ENCODE measurements at regions not wholly inside any gene's neighbourhood (a gene's known extent, or its start where the extent isn't known, plus 50 kb on each side); places are given as distances from the start of the nearest gene placed in this dataset.

DNA sequence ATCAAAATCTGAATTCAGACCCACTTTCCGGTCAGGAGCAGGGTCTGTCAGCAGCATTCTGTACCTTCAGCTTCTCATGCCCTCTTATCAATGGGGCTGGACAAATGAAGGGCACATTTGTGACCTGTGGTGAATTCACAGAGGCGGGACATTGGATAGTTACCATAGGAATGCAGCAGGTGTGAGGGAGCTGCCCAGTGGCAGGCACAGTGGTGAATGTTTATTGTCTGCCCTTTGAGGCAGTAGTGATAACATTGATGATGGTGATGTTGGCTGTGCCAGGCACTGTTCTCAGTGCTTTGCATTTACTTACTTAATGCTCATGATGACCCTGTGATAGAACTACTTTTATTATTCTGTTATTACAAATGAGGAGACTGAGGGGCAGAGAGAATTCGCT lies 101.2 kb upstream of the KIT start:
- TF ChIP-seq FOXA1 (IDR thresholded peaks at IDR 0.05), result no peak
- TF ChIP-seq, protein P1, sequence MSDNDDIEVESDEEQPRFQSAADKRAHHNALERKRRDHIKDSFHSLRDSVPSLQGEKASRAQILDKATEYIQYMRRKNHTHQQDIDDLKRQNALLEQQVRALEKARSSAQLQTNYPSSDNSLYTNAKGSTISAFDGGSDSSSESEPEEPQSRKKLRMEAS (IDR thresholded peaks at IDR 0.05), result no peak
- no peak for TF ChIP-seq RAD21 (IDR thresholded peaks at IDR 0.05)
- no peak for TF ChIP-seq HNF4A (conservative IDR thresholded peaks at IDR 0.05)
- no peak for TF ChIP-seq YY1 (IDR thresholded peaks at IDR 0.05)
- TF ChIP-seq, protein P2, sequence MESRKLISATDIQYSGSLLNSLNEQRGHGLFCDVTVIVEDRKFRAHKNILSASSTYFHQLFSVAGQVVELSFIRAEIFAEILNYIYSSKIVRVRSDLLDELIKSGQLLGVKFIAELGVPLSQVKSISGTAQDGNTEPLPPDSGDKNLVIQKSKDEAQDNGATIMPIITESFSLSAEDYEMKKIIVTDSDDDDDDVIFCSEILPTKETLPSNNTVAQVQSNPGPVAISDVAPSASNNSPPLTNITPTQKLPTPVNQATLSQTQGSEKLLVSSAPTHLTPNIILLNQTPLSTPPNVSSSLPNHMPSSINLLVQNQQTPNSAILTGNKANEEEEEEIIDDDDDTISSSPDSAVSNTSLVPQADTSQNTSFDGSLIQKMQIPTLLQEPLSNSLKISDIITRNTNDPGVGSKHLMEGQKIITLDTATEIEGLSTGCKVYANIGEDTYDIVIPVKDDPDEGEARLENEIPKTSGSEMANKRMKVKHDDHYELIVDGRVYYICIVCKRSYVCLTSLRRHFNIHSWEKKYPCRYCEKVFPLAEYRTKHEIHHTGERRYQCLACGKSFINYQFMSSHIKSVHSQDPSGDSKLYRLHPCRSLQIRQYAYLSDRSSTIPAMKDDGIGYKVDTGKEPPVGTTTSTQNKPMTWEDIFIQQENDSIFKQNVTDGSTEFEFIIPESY (IDR thresholded peaks at IDR 0.05), result no peak
- no peak for TF ChIP-seq HNF4G (IDR thresholded peaks at IDR 0.05)
- TF ChIP-seq, protein P3, sequence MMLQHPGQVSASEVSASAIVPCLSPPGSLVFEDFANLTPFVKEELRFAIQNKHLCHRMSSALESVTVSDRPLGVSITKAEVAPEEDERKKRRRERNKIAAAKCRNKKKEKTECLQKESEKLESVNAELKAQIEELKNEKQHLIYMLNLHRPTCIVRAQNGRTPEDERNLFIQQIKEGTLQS (IDR thresholded peaks at IDR 0.05), result no peak
- no peak for TF ChIP-seq FOXA2 (IDR thresholded peaks at IDR 0.05)
- TF ChIP-seq, protein P4, sequence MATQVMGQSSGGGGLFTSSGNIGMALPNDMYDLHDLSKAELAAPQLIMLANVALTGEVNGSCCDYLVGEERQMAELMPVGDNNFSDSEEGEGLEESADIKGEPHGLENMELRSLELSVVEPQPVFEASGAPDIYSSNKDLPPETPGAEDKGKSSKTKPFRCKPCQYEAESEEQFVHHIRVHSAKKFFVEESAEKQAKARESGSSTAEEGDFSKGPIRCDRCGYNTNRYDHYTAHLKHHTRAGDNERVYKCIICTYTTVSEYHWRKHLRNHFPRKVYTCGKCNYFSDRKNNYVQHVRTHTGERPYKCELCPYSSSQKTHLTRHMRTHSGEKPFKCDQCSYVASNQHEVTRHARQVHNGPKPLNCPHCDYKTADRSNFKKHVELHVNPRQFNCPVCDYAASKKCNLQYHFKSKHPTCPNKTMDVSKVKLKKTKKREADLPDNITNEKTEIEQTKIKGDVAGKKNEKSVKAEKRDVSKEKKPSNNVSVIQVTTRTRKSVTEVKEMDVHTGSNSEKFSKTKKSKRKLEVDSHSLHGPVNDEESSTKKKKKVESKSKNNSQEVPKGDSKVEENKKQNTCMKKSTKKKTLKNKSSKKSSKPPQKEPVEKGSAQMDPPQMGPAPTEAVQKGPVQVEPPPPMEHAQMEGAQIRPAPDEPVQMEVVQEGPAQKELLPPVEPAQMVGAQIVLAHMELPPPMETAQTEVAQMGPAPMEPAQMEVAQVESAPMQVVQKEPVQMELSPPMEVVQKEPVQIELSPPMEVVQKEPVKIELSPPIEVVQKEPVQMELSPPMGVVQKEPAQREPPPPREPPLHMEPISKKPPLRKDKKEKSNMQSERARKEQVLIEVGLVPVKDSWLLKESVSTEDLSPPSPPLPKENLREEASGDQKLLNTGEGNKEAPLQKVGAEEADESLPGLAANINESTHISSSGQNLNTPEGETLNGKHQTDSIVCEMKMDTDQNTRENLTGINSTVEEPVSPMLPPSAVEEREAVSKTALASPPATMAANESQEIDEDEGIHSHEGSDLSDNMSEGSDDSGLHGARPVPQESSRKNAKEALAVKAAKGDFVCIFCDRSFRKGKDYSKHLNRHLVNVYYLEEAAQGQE (IDR thresholded peaks at IDR 0.05), result no peak
- no peak for TF ChIP-seq GABPA (IDR thresholded peaks at IDR 0.05 in 1 of 2, conservative IDR thresholded peaks at IDR 0.05 in 1 of 2)
- TF ChIP-seq EGR1 (IDR thresholded peaks at IDR 0.05; ENCODE audit: low read depth in 2 of 2), result no peak
- no peak for TF ChIP-seq NR2F2 (IDR thresholded peaks at IDR 0.05)
- no peak for TF ChIP-seq TAF1 (conservative IDR thresholded peaks at IDR 0.05)
- TF ChIP-seq RXRA (IDR thresholded peaks at IDR 0.05), result no peak
- no peak for TF ChIP-seq JUND (IDR thresholded peaks at IDR 0.05)
- no peak overlapping the region for H3K4me3 ChIP-seq (ENCODE audit: low read depth in 1 of 3, low read length in 3 of 3)
- peaks cover 0 to 4% (median 0%) of the 10 kb centered on the region in 4 donors for H3K4me1 ChIP-seq (ENCODE audit: control insufficient read depth in 4 of 4, insufficient read depth in 4 of 4, low read length in 3 of 4)
- no peak overlapping the region for H3K9ac ChIP-seq (ENCODE audit: low read depth in 1 of 2, low read length in 2 of 2)
- DNase-seq (ENCODE audit: low spot score), result no peak
- H3K36me3 ChIP-seq (ENCODE audit: control insufficient read depth in 4 of 4, insufficient read depth in 3 of 4, low read depth in 1 of 4, low read length in 3 of 4), result no peaks in the 10 kb centered on the region
- H3K27me3 ChIP-seq (ENCODE audit: control insufficient read depth in 4 of 4, insufficient read depth in 4 of 4, low read length in 3 of 4), result no peaks in the 10 kb centered on the region
- no peaks in the 10 kb centered on the region for H3K9me3 ChIP-seq (ENCODE audit: control insufficient read depth in 4 of 4, low read length in 3 of 4)
- WGBS, result 88% methylated on average over 3 of the region's 3 CpGs
- H3K27ac ChIP-seq (ENCODE audit: low read depth in 1 of 2, low read length in 2 of 2), result no peak overlapping the region

DNA sequence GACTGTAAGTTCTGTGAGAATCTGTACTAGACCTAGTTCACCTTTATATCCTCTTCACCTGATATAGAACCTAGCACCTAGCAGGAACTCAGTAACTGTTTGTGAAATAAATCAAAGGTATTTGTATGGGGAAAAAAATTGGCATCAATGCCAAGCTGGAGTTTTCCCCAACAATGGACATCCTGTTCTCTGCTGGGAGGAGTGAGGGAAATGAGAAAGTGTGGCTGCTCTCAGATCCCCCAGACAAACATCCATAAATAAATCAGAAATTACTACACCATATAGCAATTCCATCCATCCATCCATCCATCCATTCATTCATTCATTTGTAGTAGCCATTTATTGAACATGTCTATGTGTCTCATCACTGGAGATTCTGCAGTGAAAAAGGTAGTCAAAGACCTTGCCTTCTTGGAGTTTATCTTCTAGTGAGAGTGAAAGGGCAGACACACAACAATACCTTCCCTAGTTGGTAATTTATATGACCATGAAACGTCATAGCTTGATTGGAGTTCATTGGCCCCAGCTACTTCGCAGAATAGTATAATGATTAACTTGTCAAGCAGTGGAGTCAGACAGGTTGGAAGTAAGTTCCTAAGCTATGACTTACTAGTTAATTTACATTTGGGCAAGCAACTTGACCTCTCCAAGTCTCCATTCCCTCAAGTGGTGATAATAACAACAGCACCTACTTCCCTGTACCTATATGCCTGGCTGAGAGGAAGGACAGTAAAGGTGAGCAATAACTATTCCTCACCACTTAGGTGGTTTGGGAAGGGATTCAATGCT lies 98.7 kb upstream of the KIT start:
- H3K9ac ChIP-seq (ENCODE audit: low read depth in 1 of 2, low read length in 2 of 2), result no peak overlapping the region
- H3K4me3 ChIP-seq (ENCODE audit: low read depth in 1 of 3, low read length in 3 of 3), result no peak overlapping the region
- H3K27ac ChIP-seq (ENCODE audit: low read depth in 1 of 2, low read length in 2 of 2), result no peak overlapping the region
- no peaks in the 10 kb centered on the region for H3K27me3 ChIP-seq (ENCODE audit: control insufficient read depth in 4 of 4, insufficient read depth in 4 of 4, low read length in 3 of 4)
- no peaks in the 10 kb centered on the region for H3K9me3 ChIP-seq (ENCODE audit: control insufficient read depth in 4 of 4, low read length in 3 of 4)
- peaks cover 0 to 4% (median 0%) of the 10 kb centered on the region in 4 donors for H3K4me1 ChIP-seq (ENCODE audit: control insufficient read depth in 4 of 4, insufficient read depth in 4 of 4, low read length in 3 of 4)
- H3K36me3 ChIP-seq (ENCODE audit: control insufficient read depth in 4 of 4, insufficient read depth in 3 of 4, low read depth in 1 of 4, low read length in 3 of 4), result no peaks in the 10 kb centered on the region
- TF ChIP-seq RXRA (IDR thresholded peaks at IDR 0.05) (peak in 1 of 2 donors; percentile 23), FOXA1 (IDR thresholded peaks at IDR 0.05) (no peak)
- TF ChIP-seq, protein P4 (IDR thresholded peaks at IDR 0.05), result no peak
- DNase-seq (ENCODE audit: low spot score), result no peak
- WGBS, result 28% methylated on average over 2 of the region's 2 CpGs
